K562 (cell line): ENCODE measurements at regions not wholly inside any gene's neighbourhood (a gene's known extent, or its start where the extent isn't known, plus 50 kb on each side); places are given as distances from the start of the nearest gene placed in this dataset.
A peak's percentile ranks its signal among the peaks of the same experiment; 100 is the strongest.

ENCODE experiments used
- ATAC-seq: fragments of 200-7000 bp; cut with Tn5 transposase; 3 replicates; pipeline ENCODE4 v1.9.1; 2020; ENCODE audit warnings: moderate library complexity
- BruUV-seq: library from RNA; stranded (reverse); fragments of 400-500 nt; replicated peaks from 2 replicates; lab custom pipeline; 2021; lab: Mats Ljungman, UMichigan
- CTCF ChIA-PET: fragments of 300-600 bp; formaldehyde crosslinking; extraction: SDS; loops from one replicate; lab custom pipeline; 2021; ENCODE audit warnings: low intra/inter-chr PET ratio; lab: Yijun Ruan, JAX
- POLR2A ChIA-PET: fragments of 300-600, 350-650 bp; sonication (Branson Sonifier 250); formaldehyde crosslinking; extraction: SDS; loops from one replicate; lab custom pipeline; 2021; ENCODE audit warnings: antibody characterized with exemption, inconsistent platforms; lab: Yijun Ruan, JAX
- DNase-seq, 4 experiments: peaks; one replicate each; pipeline versions ENCODE4 v3.0.0 to v3.0.0-alpha.2; 2011 to 2018; ENCODE audit warnings: low spot score in 3 of 4, mixed read lengths in 3 of 4; ENCODE audit errors: extremely low read depth in 1 of 4
- FAIRE-seq: peaks from 2 replicates; lab custom pipeline; 2011; peaks lifted over from hg19 to GRCh38; lab: Jason Lieb, UNC
- H2AFZ ChIP-seq: 2 replicates; pipeline ENCODE4 v1.6.0; 2011; ENCODE audit warnings: low read depth, low read length, control low read depth, inconsistent platforms
- H3K27ac ChIP-seq: fragments of 200-600 bp; 3 replicates; pipeline ENCODE4 v1.8.0; 2011; ENCODE audit warnings: low read depth, mild to moderate bottlenecking, control low read depth, inconsistent platforms, low read length, moderate library complexity, mixed read lengths; ENCODE audit errors: extremely low read depth
- H3K27me3 ChIP-seq, 2 experiments: fragments of 300-600 bp in 1 of 2; 2 replicates in 1 of 2; 3 replicates in 1 of 2; pipeline versions ENCODE4 v1.6.0 to v1.8.0; 2011; ENCODE audit warnings: inconsistent platforms in 2 of 2, low read length in 2 of 2, mild to moderate bottlenecking in 1 of 2, mixed read lengths in 1 of 2, moderate library complexity in 1 of 2; ENCODE audit not compliant: control insufficient read depth in 2 of 2, insufficient read depth in 2 of 2
- H3K36me3 ChIP-seq: fragments of 300-600 bp; 3 replicates; pipeline ENCODE4 v1.8.0; 2011; ENCODE audit warnings: mild to moderate bottlenecking, low read length, inconsistent platforms; ENCODE audit not compliant: control insufficient read depth, insufficient read depth
- H3K4me1 ChIP-seq, 2 experiments: fragments of 200-600 bp in 1 of 2; replicated peaks in 1 of 2; 2 replicates in 1 of 2; 3 replicates in 1 of 2; pipeline versions ENCODE4 v1.5.1 to v1.8.0; 2011; ENCODE audit warnings: inconsistent platforms in 2 of 2, low read length in 2 of 2, mild to moderate bottlenecking in 1 of 2, mixed read lengths in 1 of 2, moderate library complexity in 1 of 2; ENCODE audit not compliant: control insufficient read depth in 2 of 2, insufficient read depth in 2 of 2
- H3K4me2 ChIP-seq: 2 replicates; pipeline ENCODE4 v1.6.1; 2011; ENCODE audit warnings: low read length, control low read depth, inconsistent platforms, mixed read lengths; ENCODE audit not compliant: insufficient read depth
- H3K4me3 ChIP-seq: fragments of 200-600 bp; sonication (generic), shearing (Covaris generic); 2 replicates; pipeline ENCODE4 v1.5.1; 2016; ENCODE audit warnings: control low read depth, inconsistent platforms
- H3K79me2 ChIP-seq: fragments of 200-600 bp; 3 replicates; pipeline ENCODE4 v1.8.0; 2011; ENCODE audit warnings: low read length, inconsistent platforms; ENCODE audit not compliant: control insufficient read depth, insufficient read depth
- H3K9ac ChIP-seq, 2 experiments: 2 replicates each; pipeline versions ENCODE4 v1.6.0 to v1.6.1; 2011; ENCODE audit warnings: low read depth in 2 of 2, low read length in 2 of 2, control low read depth in 1 of 2, inconsistent platforms in 1 of 2, mild to moderate bottlenecking in 1 of 2, mixed read lengths in 1 of 2; ENCODE audit not compliant: insufficient read depth in 1 of 2
- H3K9me1 ChIP-seq: one replicate; pipeline ENCODE4 v1.6.0; 2011; ENCODE audit warnings: inconsistent platforms, mild to moderate bottlenecking, low read length, moderate library complexity; ENCODE audit not compliant: control insufficient read depth, insufficient read depth
- H3K9me3 ChIP-seq: replicated peaks from 2 replicates; pipeline ENCODE4 v1.5.1; 2011; ENCODE audit warnings: low read depth, low read length, inconsistent platforms; ENCODE audit not compliant: control insufficient read depth, insufficient read depth
- H4K20me1 ChIP-seq: replicated peaks from 2 replicates; pipeline ENCODE4 v1.6.1; 2011; ENCODE audit warnings: low read length, inconsistent platforms, mixed read lengths; ENCODE audit not compliant: control insufficient read depth, insufficient read depth
- ASH1L ChIP-seq: fragments of 450-650 bp; IDR thresholded peaks from 2 replicates; pipeline ENCODE4 v1.6.1; 2018; ENCODE audit warnings: borderline replicate concordance, mild to moderate bottlenecking, low read depth; ENCODE audit not compliant: partially characterized antibody
- CTCF ChIP-seq, 3 experiments: IDR thresholded peaks in 2 of 3; conservative IDR thresholded peaks in 1 of 3; 2 replicates each; pipeline ENCODE4 v1.5.1; 2011 to 2012; ENCODE audit warnings: low read length in 3 of 3, mild to moderate bottlenecking in 3 of 3, control low read depth in 2 of 3, improper control_type of control experiment in 1 of 3, inconsistent platforms in 1 of 3, low read depth in 1 of 3, mixed read lengths in 1 of 3, moderate library complexity in 1 of 3; ENCODE audit not compliant: insufficient read depth in 2 of 3
- ELF1 ChIP-seq: fragments of 200-800 bp; sonication (Bioruptor generic); IDR thresholded peaks from 2 replicates; pipeline ENCODE4 v1.6.1; 2016; ENCODE audit warnings: missing genetic modification characterization, missing compliant biosample characterization
- FIP1L1 ChIP-seq: fragments of 200-400 bp; formaldehyde crosslinking; IDR thresholded peaks from 2 replicates; pipeline ENCODE4 v1.6.1; 2018; ENCODE audit warnings: mild to moderate bottlenecking, low read depth, low read length; ENCODE audit not compliant: poor library complexity, severe bottlenecking
- GABPA ChIP-seq: fragments of 200-800 bp; sonication (Bioruptor generic); conservative IDR thresholded peaks from 2 replicates; pipeline ENCODE4 v1.6.1; 2016; ENCODE audit warnings: low read depth, missing genetic modification characterization, missing compliant biosample characterization
- LEF1 ChIP-seq: fragments of 450-650 bp; IDR thresholded peaks from 2 replicates; pipeline ENCODE4 v1.6.1; 2016; ENCODE audit warnings: mild to moderate bottlenecking
- PHB ChIP-seq: fragments of 250-450 bp; sonication (Bioruptor Pico); IDR thresholded peaks from 2 replicates; pipeline ENCODE4 v1.5.0; 2021
- RAD21 ChIP-seq, 2 experiments: fragments of 250-450 bp in 1 of 2; fragments of 450-650 bp in 1 of 2; sonication (Bioruptor Pico) in 1 of 2; formaldehyde crosslinking in 1 of 2; IDR thresholded peaks in 1 of 2; conservative IDR thresholded peaks in 1 of 2; 2 replicates each; pipeline versions ENCODE4 v1.4.0 to v1.8.0; 2020 to 2022; ENCODE audit warnings: mild to moderate bottlenecking in 2 of 2, moderate library complexity in 1 of 2
- SMC3 ChIP-seq: conservative IDR thresholded peaks from 2 replicates; pipeline ENCODE4 v1.6.1; 2011; ENCODE audit warnings: low read depth, low read length, improper control_type of control experiment; ENCODE audit not compliant: insufficient read depth
- SRF ChIP-seq, 2 experiments: fragments of 250-450, 450-650 bp in 1 of 2; sonication (Bioruptor Pico) in 1 of 2; sonication (generic) in 1 of 2; formaldehyde crosslinking; IDR thresholded peaks; 2 replicates each; pipeline versions ENCODE4 v1.5.0 to v1.5.1; 2020 to 2022; ENCODE audit warnings: mild to moderate bottlenecking in 1 of 2, missing genetic modification reagents in 1 of 2
- TCF7L2 ChIP-seq: fragments of 150-350 bp; IDR thresholded peaks from 2 replicates; pipeline ENCODE4 v1.6.1; 2016; ENCODE audit warnings: low read depth, mild to moderate bottlenecking, low read length, moderate library complexity
- ZKSCAN8 ChIP-seq: fragments of 200-800 bp; sonication (Bioruptor generic); IDR thresholded peaks from 2 replicates; pipeline ENCODE4 v1.6.1; 2016; ENCODE audit warnings: missing genetic modification characterization, missing compliant biosample characterization
- ZNF146 ChIP-seq: IDR thresholded peaks from one replicate; pipeline ENCODE4 v1.6.1; 2018; ENCODE audit warnings: missing compliant biosample characterization; ENCODE audit not compliant: unreplicated experiment
- ZNF354B ChIP-seq: fragments of 250-450 bp; sonication (Bioruptor Pico); IDR thresholded peaks from 2 replicates; pipeline ENCODE4 v1.4.0; 2020
- ZNF695 ChIP-seq: fragments of 450-650 bp; formaldehyde crosslinking; IDR thresholded peaks from 2 replicates; pipeline ENCODE4 v1.4.0; 2020; ENCODE audit warnings: mild to moderate bottlenecking, moderate library complexity
- WGBS: fragments of 100-300 bp; shearing (Covaris generic); methylation state at CpG from one replicate; pipeline ENCODE4 v1.1.6; 2016; ENCODE audit warnings: low coverage, mixed read lengths; ENCODE audit not compliant: insufficient coverage; ENCODE audit errors: missing lambda C conversion rate; 5-methylcytosine and 5-hydroxymethylcytosine counted together
- in situ Hi-C: fragments of 300-500 bp; cut with MboI; formaldehyde crosslinking; loops from 4 replicates; pipeline ENCODE4 v1.15.0; 2018; ENCODE audit warnings: inconsistent platforms, mixed read lengths
- intact Hi-C: fragments of 100-400 bp; cut with micrococcal nuclease; formaldehyde crosslinking; loops from 2 replicates; pipeline ENCODE4 v1.14.2; 2022
- TF ChIP-seq, protein P1 (sequence below): fragments of 250-450 bp; sonication (Bioruptor Pico); IDR thresholded peaks from 2 replicates; pipeline ENCODE4 v1.4.0; 2020; ENCODE audit warnings: mild to moderate bottlenecking, moderate library complexity

DNA sequence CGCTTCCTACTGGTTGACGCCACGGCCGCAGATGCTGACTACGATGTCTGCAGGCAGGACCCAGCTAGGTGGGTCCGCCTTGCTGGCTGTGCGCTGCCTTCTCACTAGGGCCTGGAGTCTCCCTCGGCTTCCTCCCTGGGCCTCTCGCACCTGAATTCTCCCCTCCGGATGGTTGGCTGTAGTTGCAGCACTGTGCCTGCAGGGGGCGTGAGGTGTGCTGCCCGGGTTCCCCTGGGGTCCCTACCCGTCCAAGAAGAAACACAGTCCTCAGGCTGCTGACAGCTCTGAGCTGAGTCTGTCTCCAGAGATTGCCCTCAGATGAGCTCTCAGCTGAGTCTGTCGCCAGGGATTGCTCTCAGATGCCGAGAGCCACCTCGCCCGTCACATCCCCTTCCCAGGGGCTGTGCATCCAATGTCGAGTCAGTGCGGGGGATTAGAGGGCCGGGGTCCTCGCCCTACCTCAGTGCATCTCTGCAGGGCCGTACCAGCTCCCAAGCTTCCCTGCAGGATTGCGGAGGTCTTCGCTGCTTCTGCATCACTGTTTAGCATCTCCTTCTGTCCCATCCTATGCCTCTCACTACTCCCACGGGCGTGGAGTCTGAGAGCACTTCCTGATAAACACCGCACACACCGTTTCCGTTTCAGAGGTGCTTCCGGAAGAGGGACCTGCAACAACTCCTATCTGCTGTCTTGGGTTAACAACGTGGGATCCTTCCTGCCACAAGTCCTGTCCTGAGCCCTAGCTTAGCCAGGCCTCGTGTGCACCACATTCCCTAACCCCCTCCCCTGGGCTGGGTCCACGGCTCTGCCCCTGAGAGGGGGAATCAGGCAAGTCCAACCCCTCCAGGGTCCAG lies 196.9 kb downstream of the CSNK2A3 start:
- Histone ChIP-seq H3K4me1 (peaks cover 0 to 5% of the 10 kb centered on the region in 2 experiments; a peak in 1 of 5 replicates), H3K4me3 (no peak overlapping the region), H3K9me1 (no peaks in the 10 kb centered on the region), H3K36me3 (no peaks in the 10 kb centered on the region), H3K4me2 (peak overlapping the region; percentile 17; the same call in 1 of the 2 replicates), H2AFZ (peak overlapping the region; percentile 62; the same call in 1 of the 2 replicates), H3K27ac (no peak overlapping the region), H3K9me3 (no peaks in the 10 kb centered on the region), H3K9ac (no peak overlapping the region), H3K79me2 (no peaks in the 10 kb centered on the region), H3K27me3 (peaks cover 0 to 10% of the 10 kb centered on the region in 2 experiments; a peak in 2 of 5 replicates), H4K20me1 (no peaks in the 10 kb centered on the region)
- 8% methylated on average over 29 of the region's 33 CpGs for WGBS
- DNase-seq (peak; percentile 39 to 77 (median 74)), FAIRE-seq (peak; percentile 64), ATAC-seq (peak; percentile 95)
- ChIA-PET CTCF (no interaction called here), POLR2A (no interaction called here)
- intact Hi-C loops: loop anchor here (5.0 kb wide), 1 partner anchor 119 kb away; no protein-coding TSS in a partner anchor
- BruUV-seq: no TSS peak
- in situ Hi-C loops: no loop called here
- TF ChIP-seq SRF (CRISPR knock-in tag; IDR thresholded peaks at IDR 0.05) (peak in 1 of 2 experiments; percentile 34; a peak in 1 of 4 replicates), ELF1 (peak; percentile 39; the same call in 1 of the 2 replicates), ZKSCAN8 (no peak), TCF7L2 (no peak), GABPA (0 out of 2 replicates have a peak, but pooled peaks have one; percentile 23), PHB (CRISPR knock-in tag) (no peak), CTCF (IDR thresholded peaks at IDR 0.05 in 2 of 3, conservative IDR thresholded peaks at IDR 0.05 in 1 of 3; ENCODE audit: insufficient read depth in 2 of 3, low read depth in 1 of 3, low read length in 3 of 3) (peak; percentile 61 to 85 (median 63)), RAD21 (CRISPR knock-in tag; conservative IDR thresholded peaks at IDR 0.05 in 1 of 2, IDR thresholded peaks at IDR 0.05 in 1 of 2) (peak in 1 of 2 experiments; percentile 17; a peak in 1 of 4 replicates), ASH1L (no peak), SMC3 (peak; percentile 24; the same call in 1 of the 2 replicates), FIP1L1 (no peak), ZNF146 (CRISPR knock-in tag) (no peak), LEF1 (no peak), ZNF354B (CRISPR knock-in tag) (no peak), ZNF695 (no peak)
- TF ChIP-seq, protein P1, sequence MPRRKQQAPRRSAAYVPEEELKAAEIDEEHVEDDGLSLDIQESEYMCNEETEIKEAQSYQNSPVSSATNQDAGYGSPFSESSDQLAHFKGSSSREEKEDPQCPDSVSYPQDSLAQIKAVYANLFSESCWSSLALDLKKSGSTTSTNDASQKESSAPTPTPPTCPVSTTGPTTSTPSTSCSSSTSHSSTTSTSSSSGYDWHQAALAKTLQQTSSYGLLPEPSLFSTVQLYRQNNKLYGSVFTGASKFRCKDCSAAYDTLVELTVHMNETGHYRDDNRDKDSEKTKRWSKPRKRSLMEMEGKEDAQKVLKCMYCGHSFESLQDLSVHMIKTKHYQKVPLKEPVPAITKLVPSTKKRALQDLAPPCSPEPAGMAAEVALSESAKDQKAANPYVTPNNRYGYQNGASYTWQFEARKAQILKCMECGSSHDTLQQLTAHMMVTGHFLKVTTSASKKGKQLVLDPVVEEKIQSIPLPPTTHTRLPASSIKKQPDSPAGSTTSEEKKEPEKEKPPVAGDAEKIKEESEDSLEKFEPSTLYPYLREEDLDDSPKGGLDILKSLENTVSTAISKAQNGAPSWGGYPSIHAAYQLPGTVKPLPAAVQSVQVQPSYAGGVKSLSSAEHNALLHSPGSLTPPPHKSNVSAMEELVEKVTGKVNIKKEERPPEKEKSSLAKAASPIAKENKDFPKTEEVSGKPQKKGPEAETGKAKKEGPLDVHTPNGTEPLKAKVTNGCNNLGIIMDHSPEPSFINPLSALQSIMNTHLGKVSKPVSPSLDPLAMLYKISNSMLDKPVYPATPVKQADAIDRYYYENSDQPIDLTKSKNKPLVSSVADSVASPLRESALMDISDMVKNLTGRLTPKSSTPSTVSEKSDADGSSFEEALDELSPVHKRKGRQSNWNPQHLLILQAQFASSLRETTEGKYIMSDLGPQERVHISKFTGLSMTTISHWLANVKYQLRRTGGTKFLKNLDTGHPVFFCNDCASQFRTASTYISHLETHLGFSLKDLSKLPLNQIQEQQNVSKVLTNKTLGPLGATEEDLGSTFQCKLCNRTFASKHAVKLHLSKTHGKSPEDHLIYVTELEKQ (CRISPR knock-in tag): no peak
